Osteoblast (primary cell): ENCODE measurements at regions not wholly inside any gene's neighbourhood (a gene's known extent, or its start where the extent isn't known, plus 50 kb on each side); places are given as distances from the start of the nearest gene placed in this dataset.

Experiments used
- DNase-seq: peaks from one replicate; pipeline ENCODE4 v3.0.0; 2011; ENCODE audit warnings: low spot score, mixed read lengths; ENCODE audit not compliant: insufficient read length; ENCODE audit errors: missing footprints
- H2AFZ ChIP-seq: 2 replicates; pipeline ENCODE4 v1.6.0; 2011; ENCODE audit warnings: mild to moderate bottlenecking, low read length
- H3K27ac ChIP-seq: 2 replicates; pipeline ENCODE4 v1.5.1; 2011; ENCODE audit warnings: mild to moderate bottlenecking, low read depth, low read length, moderate library complexity
- H3K27me3 ChIP-seq: 2 replicates; pipeline ENCODE4 v1.6.0; 2012; ENCODE audit warnings: mild to moderate bottlenecking, control low read depth, inconsistent platforms, low read length, moderate library complexity; ENCODE audit not compliant: insufficient read depth
- H3K36me3 ChIP-seq: 2 replicates; pipeline ENCODE4 v1.5.1; 2011; ENCODE audit warnings: mild to moderate bottlenecking, low read length, control low read depth, moderate library complexity; ENCODE audit not compliant: insufficient read depth
- H3K4me1 ChIP-seq: 2 replicates; pipeline ENCODE4 v1.5.1; 2011; ENCODE audit warnings: mild to moderate bottlenecking, low read length, control low read depth, moderate library complexity; ENCODE audit not compliant: insufficient read depth
- H3K4me2 ChIP-seq: 2 replicates; pipeline ENCODE4 v1.6.0; 2011; ENCODE audit warnings: mild to moderate bottlenecking, low read length; ENCODE audit not compliant: insufficient read depth
- H3K4me3 ChIP-seq: fragments of 200-600 bp; sonication (generic); 3 replicates; pipeline ENCODE4 v1.5.1; 2012; ENCODE audit warnings: mild to moderate bottlenecking, low read length, inconsistent platforms; ENCODE audit not compliant: insufficient read depth
- H3K79me2 ChIP-seq: 2 replicates; pipeline ENCODE4 v1.6.0; 2012; ENCODE audit warnings: mild to moderate bottlenecking, low read length, control low read depth, inconsistent platforms; ENCODE audit not compliant: insufficient read depth
- H3K9me3 ChIP-seq: 2 replicates; pipeline ENCODE4 v1.5.1; 2011; ENCODE audit warnings: low read depth, low read length, control low read depth
- H4K20me1 ChIP-seq: 2 replicates; pipeline ENCODE4 v1.6.0; 2012; ENCODE audit warnings: mild to moderate bottlenecking, low read length, control low read depth; ENCODE audit not compliant: insufficient read depth
- CTCF ChIP-seq: IDR thresholded peaks from 2 replicates; pipeline ENCODE4 v1.5.1; 2011; ENCODE audit warnings: mild to moderate bottlenecking, low read depth, low read length, moderate library complexity; ENCODE audit errors: extremely low read depth

GRCh38 chr12:116651089-116651488, 86.8 kb downstream of the SPRING1 start:
- no peak for TF ChIP-seq CTCF
- H4K20me1 ChIP-seq: no peaks in the 10 kb centered on the region

GRCh38 chr12:116650585-116651087, 87.2 kb downstream of the SPRING1 start:
- no peak overlapping the region for H3K27ac ChIP-seq
- TF ChIP-seq CTCF: no peak
- no peak overlapping the region for H3K4me3 ChIP-seq
- H3K4me2 ChIP-seq: no peak overlapping the region
- DNase-seq: no peak
- peaks cover 12% of the 10 kb centered on the region for H3K27me3 ChIP-seq
- H3K79me2 ChIP-seq: no peaks in the 10 kb centered on the region
- no peaks in the 10 kb centered on the region for H3K9me3 ChIP-seq
- H2AFZ ChIP-seq: no peak overlapping the region
- H4K20me1 ChIP-seq: no peaks in the 10 kb centered on the region
- H3K4me1 ChIP-seq: no peaks in the 10 kb centered on the region
- H3K36me3 ChIP-seq: no peaks in the 10 kb centered on the region

More at GRCh38 chr12:116651089-116651488, 86.8 kb downstream of the SPRING1 start:
- Histone ChIP-seq H3K79me2 (no peaks in the 10 kb centered on the region), H3K27ac (no peak overlapping the region), H3K4me3 (no peak overlapping the region), H3K36me3 (no peaks in the 10 kb centered on the region), H3K27me3 (peaks cover 11% of the 10 kb centered on the region), H3K9me3 (no peaks in the 10 kb centered on the region), H3K4me2 (no peak overlapping the region), H3K4me1 (no peaks in the 10 kb centered on the region), H2AFZ (no peak overlapping the region)
- DNase-seq: no peak

GRCh38 chr12:116650062-116650461, 87.8 kb downstream of the SPRING1 start:
- no peak for DNase-seq
- Histone ChIP-seq H4K20me1 (no peaks in the 10 kb centered on the region), H2AFZ (no peak overlapping the region), H3K27me3 (peaks cover 7% of the 10 kb centered on the region), H3K4me1 (no peaks in the 10 kb centered on the region), H3K4me2 (no peak overlapping the region), H3K36me3 (no peaks in the 10 kb centered on the region), H3K79me2 (no peaks in the 10 kb centered on the region), H3K4me3 (no peak overlapping the region), H3K27ac (no peak overlapping the region), H3K9me3 (no peaks in the 10 kb centered on the region)
- no peak for TF ChIP-seq CTCF

GRCh38 chr12:116647813-116648212, 88.6 kb downstream of the MAP1LC3B2 start:
- H3K27ac ChIP-seq: no peak overlapping the region
- no peaks in the 10 kb centered on the region for H4K20me1 ChIP-seq
- TF ChIP-seq CTCF: no peak
- H3K9me3 ChIP-seq: no peaks in the 10 kb centered on the region
- no peaks in the 10 kb centered on the region for H3K36me3 ChIP-seq
- no peaks in the 10 kb centered on the region for H3K4me1 ChIP-seq
- peaks cover 7% of the 10 kb centered on the region for H3K27me3 ChIP-seq
- H3K4me3 ChIP-seq: no peak overlapping the region
- H3K4me2 ChIP-seq: no peak overlapping the region
- no peaks in the 10 kb centered on the region for H3K79me2 ChIP-seq
- DNase-seq: no peak
- no peak overlapping the region for H2AFZ ChIP-seq
